ENCODE measurements at regions not wholly inside any gene's neighbourhood (a gene's known extent, or its start where the extent isn't known, plus 50 kb on each side); places are given as distances from the start of the nearest gene placed in this dataset.
A peak's percentile ranks its signal among the peaks of the same experiment; 100 is the strongest.
"Not testable (repeated sequence)": the region's sequence is repeated elsewhere in the genome, so short reads cannot be mapped to it uniquely, and the experiment has no call there.

GRCh38 chrY:56677444-56677843 lies 31055.5 kb downstream of the CDY1 start:
- in situ Hi-C loops (cut with MboI); RAD21 ChIA-PET (ENCODE audit: unreplicated experiment); H3K36me3 ChIP-seq (ENCODE audit: control insufficient read depth in 2 of 2, insufficient read depth in 2 of 2, low read length in 1 of 2); POLR2A ChIA-PET; H3K4me3 ChIP-seq; H2AFZ ChIP-seq (ENCODE audit: control insufficient read depth, low read depth, low read length); H3K27ac ChIP-seq (ENCODE audit: control insufficient read depth, insufficient read depth); DNase-seq (ENCODE audit: low read depth, low spot score); H3K9me3 ChIP-seq (replicated peaks; ENCODE audit: control insufficient read depth, insufficient read depth, low read length); CTCF ChIA-PET; H3K79me2 ChIP-seq (ENCODE audit: control insufficient read depth, insufficient read depth, low read length); H3K4me1 ChIP-seq (ENCODE audit: control insufficient read depth, insufficient read depth, low read length); SMC1A ChIA-PET (ENCODE audit: uncharacterized antibody, unreplicated experiment); intact Hi-C loops (cut with micrococcal nuclease; ENCODE audit: unreplicated experiment); ATAC-seq; FAIRE-seq; H3K27me3 ChIP-seq (replicated peaks in 1 of 2; ENCODE audit: control insufficient read depth in 2 of 2, insufficient read depth in 2 of 2, low read length in 1 of 2); H3K9ac ChIP-seq (ENCODE audit: control insufficient read depth, insufficient read depth, low read length); BruUV-seq (replicated peaks); H3K4me2 ChIP-seq (ENCODE audit: control insufficient read depth, insufficient read depth); H4K20me1 ChIP-seq (ENCODE audit: control insufficient read depth, insufficient read depth): not testable (repeated sequence)
- WGBS (ENCODE audit: insufficient coverage, insufficient replicate concordance, low lambda C conversion rate, missing lambda C conversion rate), result no CpG with 5 or more reads among the region's 20 CpGs

- H4K20me1 ChIP-seq (ENCODE audit: control insufficient read depth, insufficient read depth); H3K4me3 ChIP-seq; H3K79me2 ChIP-seq (ENCODE audit: control insufficient read depth, insufficient read depth, low read length); DNase-seq (ENCODE audit: low read depth, low spot score); H3K36me3 ChIP-seq (ENCODE audit: control insufficient read depth in 2 of 2, insufficient read depth in 2 of 2, low read length in 1 of 2); H3K9me3 ChIP-seq (replicated peaks; ENCODE audit: control insufficient read depth, insufficient read depth, low read length); ATAC-seq; FAIRE-seq; SMC1A ChIA-PET (ENCODE audit: uncharacterized antibody, unreplicated experiment); RAD21 ChIA-PET (ENCODE audit: unreplicated experiment); H3K27me3 ChIP-seq (replicated peaks in 1 of 2; ENCODE audit: control insufficient read depth in 2 of 2, insufficient read depth in 2 of 2, low read length in 1 of 2); POLR2A ChIA-PET; H3K4me1 ChIP-seq (ENCODE audit: control insufficient read depth, insufficient read depth, low read length); H2AFZ ChIP-seq (ENCODE audit: control insufficient read depth, low read depth, low read length); H3K27ac ChIP-seq (ENCODE audit: control insufficient read depth, insufficient read depth); intact Hi-C loops (cut with micrococcal nuclease; ENCODE audit: unreplicated experiment); CTCF ChIA-PET; in situ Hi-C loops (cut with MboI); H3K4me2 ChIP-seq (ENCODE audit: control insufficient read depth, insufficient read depth); H3K9ac ChIP-seq (ENCODE audit: control insufficient read depth, insufficient read depth, low read length); BruUV-seq (replicated peaks): not testable (repeated sequence)
- WGBS (ENCODE audit: insufficient coverage, insufficient replicate concordance, low lambda C conversion rate, missing lambda C conversion rate), result no CpG with 5 or more reads among the region's 10 CpGs
Observed at GRCh38 chrY:56678046-56678626, 31056.2 kb downstream of the CDY1 start.

GRCh38 chrY:56685381-56685780 lies 31063.5 kb downstream of the CDY1 start:
- H3K27me3 ChIP-seq (replicated peaks in 1 of 2; ENCODE audit: control insufficient read depth in 2 of 2, insufficient read depth in 2 of 2, low read length in 1 of 2); in situ Hi-C loops (cut with MboI); H3K9me3 ChIP-seq (replicated peaks; ENCODE audit: control insufficient read depth, insufficient read depth, low read length); H3K4me2 ChIP-seq (ENCODE audit: control insufficient read depth, insufficient read depth); H2AFZ ChIP-seq (ENCODE audit: control insufficient read depth, low read depth, low read length); H3K36me3 ChIP-seq (ENCODE audit: control insufficient read depth in 2 of 2, insufficient read depth in 2 of 2, low read length in 1 of 2); H3K9ac ChIP-seq (ENCODE audit: control insufficient read depth, insufficient read depth, low read length); H3K4me3 ChIP-seq; FAIRE-seq; H3K27ac ChIP-seq (ENCODE audit: control insufficient read depth, insufficient read depth); RAD21 ChIA-PET (ENCODE audit: unreplicated experiment); H3K79me2 ChIP-seq (ENCODE audit: control insufficient read depth, insufficient read depth, low read length); POLR2A ChIA-PET; SMC1A ChIA-PET (ENCODE audit: uncharacterized antibody, unreplicated experiment); H3K4me1 ChIP-seq (ENCODE audit: control insufficient read depth, insufficient read depth, low read length); intact Hi-C loops (cut with micrococcal nuclease; ENCODE audit: unreplicated experiment); CTCF ChIA-PET; DNase-seq (ENCODE audit: low read depth, low spot score); BruUV-seq (replicated peaks); H4K20me1 ChIP-seq (ENCODE audit: control insufficient read depth, insufficient read depth); ATAC-seq: not testable (repeated sequence)
- no CpG with 5 or more reads among the region's 6 CpGs for WGBS (ENCODE audit: insufficient coverage, insufficient replicate concordance, low lambda C conversion rate, missing lambda C conversion rate)
- TF ChIP-seq FOXK2 (IDR thresholded peaks at IDR 0.05) (peak; percentile 54; the same call in 1 of the 2 replicates), IRF5 (IDR thresholded peaks at IDR 0.05; ENCODE audit: borderline replicate concordance) (peak; percentile 60; the same call in 1 of the 2 replicates)
